Ureter (tissue), 1 donor: ENCODE measurements at regions not wholly inside any gene's neighbourhood (a gene's known extent, or its start where the extent isn't known, plus 50 kb on each side); places are given as distances from the start of the nearest gene placed in this dataset.
"Not testable (repeated sequence)": the region's sequence is repeated elsewhere in the genome, so short reads cannot be mapped to it uniquely, and the experiment has no call there.

Source experiments
- DNase-seq: peaks from one replicate; pipeline ENCODE4 v3.0.0-alpha.2; 2020; ENCODE audit warnings: low spot score
- donor health status: DM: yes; HTN: yes; CAD: no.

- no peak for DNase-seq
Observed at GRCh38 chr12:124384299-124384894, 89.5 kb downstream of the RFLNA start.

- no peak for DNase-seq
Observed at GRCh38 chr12:124383028-124383427, 88.1 kb downstream of the RFLNA start.

DNA sequence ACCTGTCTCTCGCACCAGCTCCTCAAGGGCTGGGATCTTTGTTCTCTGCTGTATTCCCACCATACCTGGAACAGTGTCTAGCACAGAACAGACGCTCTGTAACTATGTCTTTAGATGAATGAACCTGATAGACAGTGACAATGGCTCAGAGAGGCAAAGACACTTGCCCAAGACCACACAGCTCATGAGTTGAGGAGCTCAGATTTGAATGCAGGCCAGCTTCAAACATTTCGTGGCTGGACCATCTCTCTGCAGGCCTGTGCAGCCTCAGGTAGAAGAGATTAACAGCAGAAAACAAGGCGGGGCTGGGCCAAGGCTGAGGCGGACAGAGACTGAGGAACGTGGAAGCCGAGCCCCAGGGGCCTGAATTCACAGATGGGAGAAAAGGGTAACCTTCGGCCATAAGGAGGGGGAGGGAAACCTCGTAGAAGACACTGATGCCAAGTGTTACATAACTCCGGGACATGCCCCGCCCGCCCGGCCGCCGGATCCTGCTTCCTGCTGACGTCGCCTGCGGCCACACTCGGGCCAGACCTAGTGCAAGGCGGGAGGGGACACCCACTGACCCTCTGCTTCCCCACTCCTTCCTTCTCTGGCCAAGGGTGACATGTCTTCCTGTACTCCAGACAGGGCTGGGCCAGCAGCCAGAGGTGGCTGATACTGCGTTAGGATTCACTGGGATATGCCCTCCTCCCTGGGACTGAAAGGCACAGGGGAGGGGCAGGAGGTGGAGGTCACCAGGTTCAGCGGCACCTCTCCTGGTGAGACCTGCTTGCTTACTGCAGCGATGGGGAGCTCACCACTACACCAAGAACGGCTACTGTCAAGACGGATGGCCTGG is 86.8 kb downstream of the RFLNA start:
- peak; percentile 92 for DNase-seq

DNA sequence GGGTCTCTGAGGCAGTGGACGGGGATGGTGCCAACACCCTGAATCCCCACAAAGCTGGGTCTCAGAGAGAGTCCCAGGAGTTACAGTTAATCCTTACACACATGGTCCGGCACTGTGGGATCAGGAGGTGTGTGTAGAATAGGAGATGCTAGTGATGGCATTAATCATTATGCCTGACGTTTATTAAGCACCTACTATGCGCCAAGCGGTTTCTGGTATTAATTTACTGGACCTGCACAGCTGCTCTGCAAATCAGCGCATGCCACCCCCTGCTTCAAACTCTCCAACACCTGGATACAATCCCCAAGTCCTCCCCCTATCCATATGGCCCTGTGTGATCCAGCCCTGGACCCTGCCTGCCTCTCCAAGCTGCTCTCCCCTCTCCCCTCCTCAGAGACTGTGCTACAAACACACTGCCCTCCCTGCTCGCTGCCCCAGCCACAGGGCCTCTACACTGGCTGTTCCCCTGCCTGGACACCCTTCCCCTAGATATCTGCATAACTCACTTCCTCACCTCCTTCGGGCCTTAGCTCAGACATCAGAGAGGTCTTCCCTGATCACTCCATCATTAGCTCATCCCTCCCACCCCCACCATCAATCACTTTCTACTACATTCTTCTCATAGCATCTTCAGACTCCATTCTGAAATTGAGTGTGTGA is 86.0 kb downstream of the RFLNA start:
- DNase-seq, result no peak

DNA sequence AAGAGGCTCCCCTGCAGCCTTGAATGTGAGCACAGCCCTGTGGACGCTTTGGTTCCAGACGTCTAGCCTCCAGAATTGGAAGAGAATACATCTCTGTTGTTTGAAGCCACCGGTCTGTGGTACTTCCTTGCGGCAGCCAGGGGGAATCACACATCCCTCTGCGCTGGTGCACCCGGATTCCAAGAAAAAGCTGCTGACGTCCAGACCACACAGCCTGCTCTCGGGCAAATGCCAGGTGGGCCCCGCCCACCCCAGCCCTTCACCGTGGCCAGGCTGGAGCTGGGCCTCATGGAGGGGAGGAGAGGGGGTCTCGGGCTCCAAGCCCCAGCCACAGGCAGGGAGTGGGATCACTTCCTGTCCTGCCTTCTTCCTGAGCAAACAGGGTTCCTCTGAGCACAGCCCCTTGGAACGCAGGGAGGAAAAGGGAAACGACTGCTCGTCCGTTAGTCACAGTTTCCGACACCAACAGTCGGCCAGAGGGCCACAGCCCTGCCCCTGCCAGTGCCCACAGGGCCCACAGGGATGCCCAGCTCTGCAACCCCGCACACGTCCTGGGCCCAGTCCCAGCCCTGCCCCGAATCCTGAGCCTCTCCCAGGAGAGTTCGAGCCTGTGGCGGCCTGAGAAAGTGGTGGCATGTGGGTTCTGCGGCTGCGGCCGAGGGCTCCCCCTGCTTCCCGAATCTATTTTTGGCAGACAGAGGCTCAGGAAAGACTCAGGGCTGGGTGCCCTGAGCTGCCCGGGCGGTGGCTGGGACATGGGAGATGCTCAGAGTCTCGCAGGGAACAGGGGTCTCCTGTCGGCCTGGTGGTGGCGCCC is 85.3 kb downstream of the RFLNA start:
- peak; percentile 76 for DNase-seq

GRCh38 chr12:124379379-124379937 is 84.6 kb downstream of the RFLNA start:
- no peak for DNase-seq

- DNase-seq, result no peak
Observed at GRCh38 chr12:124378926-124379325, 84.0 kb downstream of the RFLNA start.

DNA sequence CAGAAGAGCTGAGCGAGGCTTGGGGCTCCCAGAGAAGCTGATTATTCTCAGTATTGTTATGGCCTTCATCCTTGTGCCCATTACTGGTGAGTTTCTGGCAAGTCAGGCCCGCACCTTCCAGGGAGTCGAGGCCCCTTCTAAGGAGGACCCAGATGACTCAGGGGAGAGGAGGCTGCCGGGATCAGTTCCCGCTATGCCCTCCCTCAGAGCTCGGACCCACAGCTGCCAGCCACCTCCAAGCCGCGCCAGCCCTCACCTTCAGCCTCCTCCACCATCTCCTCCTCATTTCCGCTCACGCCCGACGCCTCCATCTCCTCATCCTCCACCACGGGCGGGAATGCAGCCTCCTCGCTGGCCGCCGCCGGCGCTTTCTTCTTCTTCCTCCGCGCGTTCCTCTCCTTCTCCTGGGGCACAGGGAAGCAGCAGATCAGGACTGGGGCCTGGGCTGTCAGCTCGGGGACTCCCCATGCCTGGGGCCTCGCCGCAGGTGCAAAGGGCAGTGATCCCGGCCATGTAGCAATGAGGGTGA is 83.2 kb downstream of the RFLNA start:
- DNase-seq, result no peak

- no peak for DNase-seq
Observed at GRCh38 chr12:124376435-124376834, 81.5 kb downstream of the RFLNA start.

DNA sequence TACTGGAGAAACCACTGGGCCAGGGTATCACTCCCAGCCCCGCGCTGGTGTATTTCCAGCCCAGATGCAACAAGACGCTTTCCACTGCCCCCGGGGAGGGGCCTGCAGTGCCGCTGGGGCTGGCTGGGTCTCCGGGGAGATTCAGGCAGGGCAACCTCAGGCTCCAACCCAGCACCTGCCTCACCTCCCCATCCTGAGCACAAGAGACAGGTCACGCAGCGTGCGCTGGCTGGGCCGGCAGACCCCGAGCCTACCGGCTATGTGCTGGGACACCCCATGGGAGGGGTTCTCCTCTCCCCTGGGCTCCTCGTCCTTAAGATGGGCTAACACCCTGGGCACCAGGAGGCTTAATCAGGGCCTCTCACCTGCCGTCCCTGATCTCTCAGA is 80.9 kb downstream of the RFLNA start:
- no peak for DNase-seq

DNA sequence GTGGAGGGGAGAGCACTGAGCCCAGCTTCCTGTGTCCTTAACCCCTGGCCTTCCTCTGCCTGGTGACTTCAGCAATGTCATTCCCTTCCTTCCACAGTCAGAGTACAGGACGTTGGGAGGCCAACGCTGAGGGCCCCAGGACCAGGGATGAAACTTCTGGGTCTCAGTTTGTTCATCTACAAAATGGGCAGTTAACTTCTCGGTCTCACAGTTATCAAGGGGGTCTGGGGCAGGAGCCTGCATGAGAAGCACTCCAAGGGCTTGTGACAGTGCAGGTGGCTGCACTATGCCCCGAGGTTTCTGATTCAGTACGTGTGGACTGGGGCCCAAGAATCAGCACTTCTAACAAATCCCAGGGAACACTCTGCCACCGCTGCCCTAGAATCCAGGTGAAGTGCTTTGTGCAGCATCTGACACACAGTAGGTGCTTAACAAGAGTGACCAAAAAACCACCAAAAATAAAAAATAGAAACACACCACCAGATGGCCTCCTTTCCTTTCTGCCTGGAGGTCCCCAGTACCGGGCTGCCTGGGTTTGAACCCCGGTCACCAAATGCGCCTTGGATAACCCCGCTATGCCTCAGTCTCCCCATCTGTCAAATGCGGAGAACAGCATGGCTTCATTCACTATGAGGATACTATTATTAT is 80.4 kb downstream of the RFLNA start:
- no peak for DNase-seq

DNA sequence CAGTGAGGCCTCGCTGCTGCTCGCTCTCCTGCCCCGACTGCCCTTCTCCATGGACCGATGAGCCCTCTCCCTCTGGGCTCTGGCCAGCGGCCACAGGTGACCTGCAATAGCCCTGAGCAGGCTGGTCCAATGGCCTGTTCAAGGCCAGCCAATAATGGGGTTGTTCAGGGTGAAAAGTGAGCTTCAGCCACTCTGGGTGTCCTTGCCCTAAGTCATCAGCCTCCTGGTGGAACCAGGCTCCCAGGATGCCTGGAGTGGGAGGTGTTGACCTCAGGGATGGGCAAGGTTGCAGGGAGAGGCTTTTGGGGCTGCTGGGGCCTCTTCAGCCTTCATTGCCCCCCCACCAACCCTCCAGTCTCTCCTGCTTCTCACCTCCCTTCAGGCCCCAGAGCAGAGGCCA is 79.7 kb downstream of the RFLNA start:
- no peak for DNase-seq

DNA sequence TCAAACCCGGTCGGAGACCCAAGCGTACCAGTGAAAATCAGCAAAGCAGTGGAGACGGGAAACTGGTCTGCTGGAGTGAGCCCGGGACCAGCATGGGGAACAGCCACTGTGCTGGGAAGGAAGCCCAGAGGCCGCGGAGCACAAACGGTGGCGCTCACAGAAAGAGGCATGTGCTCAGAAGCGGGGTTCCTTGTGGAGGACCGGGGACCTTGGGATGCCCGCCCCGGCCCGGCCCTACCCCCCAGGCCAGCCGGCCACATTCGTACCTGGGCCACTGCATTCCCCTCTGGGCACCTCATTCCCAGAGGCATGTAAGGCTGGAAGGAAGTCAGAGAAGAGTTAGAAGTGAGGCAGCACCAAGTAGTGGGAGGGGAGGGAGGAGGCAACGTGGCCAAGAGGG is 79.3 kb downstream of the RFLNA start:
- DNase-seq, result no peak

GRCh38 chr12:124373701-124374100 is 78.8 kb downstream of the RFLNA start:
- DNase-seq, result not testable (repeated sequence)

DNA sequence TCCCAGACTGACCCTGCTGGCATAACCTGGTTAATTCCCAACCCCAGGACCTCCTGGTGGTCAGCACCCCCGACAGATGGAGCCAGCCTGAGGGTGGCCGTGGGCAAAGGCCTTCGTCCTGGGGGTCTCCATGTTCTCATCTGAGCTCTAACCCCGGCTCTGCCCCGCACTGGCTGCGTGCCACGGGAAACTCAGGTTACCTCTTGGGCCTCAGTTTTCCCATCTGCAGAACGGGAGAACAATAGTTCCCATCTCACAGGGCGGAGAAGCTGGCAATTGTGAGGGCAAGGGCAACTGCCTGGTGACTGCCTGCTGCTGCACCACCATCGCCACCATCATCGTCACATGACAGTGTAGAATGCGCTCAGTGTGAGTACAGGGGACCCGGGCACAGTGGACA is 77.9 kb downstream of the RFLNA start:
- no peak for DNase-seq

DNA sequence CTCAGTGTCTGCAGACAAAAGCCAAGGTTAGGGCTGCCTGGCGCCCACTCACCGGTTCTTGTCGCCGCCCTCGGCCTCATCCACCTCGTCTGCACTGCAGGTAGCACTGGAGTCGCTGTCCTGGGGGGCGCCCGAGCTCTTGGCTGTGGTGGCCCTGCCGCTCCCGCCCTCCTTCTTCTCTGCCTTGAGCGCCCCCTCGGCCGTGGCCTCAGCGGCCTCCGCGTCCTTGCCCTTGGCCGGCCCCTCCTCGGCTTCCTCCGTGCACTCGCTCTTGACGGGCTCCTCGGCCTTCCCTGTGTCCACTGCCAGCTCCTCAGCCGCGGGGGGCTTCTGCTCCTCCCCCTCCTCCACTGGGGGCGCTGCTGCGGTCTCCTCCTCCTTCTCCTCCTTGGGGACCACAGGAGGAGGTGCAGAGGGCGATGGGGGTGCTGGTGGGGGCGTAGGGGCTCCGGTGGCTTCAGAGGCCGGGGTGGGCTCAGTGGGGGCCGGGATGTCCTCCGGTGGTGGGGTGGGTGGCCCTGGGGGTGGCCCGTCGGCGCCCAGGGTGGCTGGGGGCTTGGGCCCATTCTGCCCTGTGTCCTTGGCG is 77.2 kb downstream of the RFLNA start:
- DNase-seq, result no peak

DNA sequence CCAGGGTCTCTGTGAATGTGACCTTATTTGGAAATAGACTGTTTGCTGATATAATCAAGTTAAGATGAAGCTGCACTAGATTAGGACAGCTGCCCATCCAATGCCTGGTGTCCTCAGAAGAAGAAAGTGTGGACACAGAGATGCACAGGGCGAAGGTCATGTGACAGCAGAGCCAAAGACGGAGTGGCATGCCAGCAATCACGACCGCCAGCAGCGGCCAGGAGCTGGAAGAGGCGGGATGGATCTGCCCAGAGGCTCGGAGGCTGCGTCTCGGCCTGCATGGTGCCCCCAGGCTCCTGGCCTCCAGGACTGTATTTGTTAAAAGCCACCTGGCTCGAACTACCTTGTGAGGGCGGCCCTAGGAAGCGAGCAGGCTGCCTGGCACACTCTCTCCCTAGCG is 76.5 kb downstream of the RFLNA start:
- DNase-seq, result no peak

DNA sequence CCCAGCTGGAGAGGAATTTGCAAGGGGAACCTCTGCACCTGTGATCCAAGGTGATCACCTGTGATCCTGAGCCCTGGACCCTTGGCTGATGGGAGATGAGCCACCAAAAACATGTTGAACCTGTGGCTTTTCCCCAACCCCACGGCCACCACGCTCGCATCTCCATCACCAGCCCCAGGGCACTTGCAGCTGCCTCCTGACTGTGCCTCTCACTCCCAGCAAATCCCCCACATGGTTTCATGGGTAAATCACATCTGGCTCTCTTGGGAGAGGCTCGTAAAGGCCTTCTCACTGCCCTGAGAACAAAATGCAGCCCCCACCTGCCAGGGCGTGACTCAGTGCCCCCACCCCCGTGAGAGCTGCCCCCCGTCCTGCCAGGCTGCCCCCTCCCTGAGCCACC is 76.0 kb downstream of the RFLNA start:
- no peak for DNase-seq

DNA sequence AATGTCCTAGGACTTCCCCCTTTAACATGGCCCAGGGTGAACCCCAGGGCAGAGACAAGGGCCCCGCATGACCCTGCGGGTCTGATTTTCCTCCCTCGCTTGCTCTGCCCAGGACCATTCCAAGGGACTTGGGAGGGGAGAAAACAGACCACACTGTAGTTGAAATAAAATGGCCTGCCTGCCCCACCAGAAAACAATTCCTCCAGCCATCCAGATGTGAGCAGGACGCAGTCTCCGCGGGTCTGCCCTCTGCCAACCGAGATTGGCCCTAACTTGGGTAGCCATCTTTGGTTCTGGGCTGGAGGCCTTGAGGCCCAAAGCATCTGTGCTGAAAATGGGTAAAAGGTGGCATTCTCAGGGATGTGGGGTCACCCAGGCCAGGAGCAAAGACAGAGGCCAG is 75.5 kb downstream of the RFLNA start:
- DNase-seq, result no peak

DNA sequence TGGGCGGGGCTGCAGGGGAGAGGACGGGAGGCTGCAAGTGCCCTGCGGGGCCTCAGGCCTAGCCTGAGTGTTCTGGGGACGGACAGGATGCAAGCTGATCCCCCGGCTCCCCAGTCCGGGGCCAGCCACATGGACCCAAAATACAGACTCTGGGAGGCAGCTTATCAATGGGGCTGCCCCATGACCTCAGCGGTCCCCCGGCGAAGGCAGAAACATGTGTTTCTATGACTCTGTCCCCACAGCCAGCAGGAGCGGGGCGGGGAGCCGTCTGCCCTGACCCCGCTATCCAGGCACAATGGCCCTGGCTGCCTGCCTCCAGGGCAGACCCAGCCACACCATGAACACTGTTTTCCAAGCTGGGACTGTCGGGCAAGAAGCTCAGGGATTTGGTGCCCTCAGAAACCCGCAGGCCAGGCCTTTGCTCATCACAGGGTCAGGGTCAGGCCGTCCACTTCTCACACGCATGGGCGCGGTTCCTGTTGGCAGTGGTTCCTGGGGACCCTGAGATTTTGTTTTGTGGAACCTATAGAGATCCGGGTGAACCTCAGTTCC is 75.0 kb downstream of the RFLNA start:
- DNase-seq, result no peak
